Upper lobe of right lung (tissue), 1 donor: ENCODE measurements at regions not wholly inside any gene's neighbourhood (a gene's known extent, or its start where the extent isn't known, plus 50 kb on each side); places are given as distances from the start of the nearest gene placed in this dataset.
A peak's percentile ranks its signal among the peaks of the same experiment; 100 is the strongest.
"Not testable (repeated sequence)": the region's sequence is repeated elsewhere in the genome, so short reads cannot be mapped to it uniquely, and the experiment has no call there.

Experiments used
- ATAC-seq: fragments of 200-7000 bp; cut with Tn5 transposase; one replicate; pipeline ENCODE4 v1.9.1; 2020; ENCODE audit warnings: mild to moderate bottlenecking, moderate library complexity
- DNase-seq: peaks from one replicate; pipeline ENCODE4 v3.0.0-alpha.2; 2020
- H3K27ac ChIP-seq: fragments of 200-600 bp; one replicate; pipeline ENCODE4 v1.8.0; 2022
- H3K27me3 ChIP-seq: fragments of 200-600 bp; one replicate; pipeline ENCODE4 v1.8.0; 2022; ENCODE audit warnings: mild to moderate bottlenecking
- H3K36me3 ChIP-seq: fragments of 200-600 bp; one replicate; pipeline ENCODE4 v1.8.0; 2022
- H3K4me1 ChIP-seq: fragments of 200-600 bp; one replicate; pipeline ENCODE4 v1.8.0; 2022
- H3K4me3 ChIP-seq: fragments of 200-600 bp; one replicate; pipeline ENCODE4 v1.8.0; 2022; ENCODE audit warnings: mild to moderate bottlenecking
- H3K9me3 ChIP-seq: fragments of 200-600 bp; one replicate; pipeline ENCODE4 v1.8.0; 2022
- CTCF ChIP-seq: fragments of 200-600 bp; IDR thresholded peaks from one replicate; pipeline ENCODE4 v1.8.0; 2022; ENCODE audit warnings: antibody characterized with exemption
- intact Hi-C: fragments of 100-400 bp; cut with DNase I; formaldehyde crosslinking; loops from one replicate; pipeline ENCODE4 v1.11.0; 2022
- donor health status: DM: no; HTN: yes; CAD: no; lungs with severe emphysema.

- intact Hi-C loops = no loop called here
- Histone ChIP-seq H3K4me3 (no peak overlapping the region), H3K9me3 (no peaks in the 10 kb centered on the region), H3K27me3 (no peaks in the 10 kb centered on the region), H3K4me1 (no peaks in the 10 kb centered on the region), H3K36me3 (no peaks in the 10 kb centered on the region), H3K27ac (no peak overlapping the region)
- no peak for TF ChIP-seq CTCF
- ATAC-seq (no peak), DNase-seq (no peak)
Measured at GRCh38 chr1:118535901-118536300, 350.9 kb upstream of the SPAG17 start.

GRCh38 chr1:118511922-118512321, 326.9 kb upstream of the SPAG17 start:
- DNase-seq, H3K4me1 ChIP-seq, H3K4me3 ChIP-seq, H3K27ac ChIP-seq, H3K36me3 ChIP-seq, intact Hi-C loops, ATAC-seq, H3K9me3 ChIP-seq, H3K27me3 ChIP-seq: not testable (repeated sequence)

- H3K36me3 ChIP-seq = no peaks in the 10 kb centered on the region
- no peaks in the 10 kb centered on the region for H3K4me1 ChIP-seq
- H3K27ac ChIP-seq = no peak overlapping the region
- no peaks in the 10 kb centered on the region for H3K9me3 ChIP-seq
- no peak overlapping the region for H3K4me3 ChIP-seq
- intact Hi-C loops = no loop called here
- DNase-seq (no peak), ATAC-seq (no peak)
- H3K27me3 ChIP-seq = no peaks in the 10 kb centered on the region
- TF ChIP-seq CTCF = no peak
Measured at GRCh38 chr1:118504867-118505266, 319.8 kb upstream of the SPAG17 start.

GRCh38 chr1:118504221-118504644, 319.2 kb upstream of the SPAG17 start:
- Histone ChIP-seq H3K9me3 (no peaks in the 10 kb centered on the region), H3K4me1 (no peaks in the 10 kb centered on the region), H3K27ac (no peak overlapping the region), H3K4me3 (no peak overlapping the region), H3K27me3 (no peaks in the 10 kb centered on the region), H3K36me3 (no peaks in the 10 kb centered on the region)
- DNase-seq (no peak), ATAC-seq (peak; percentile 86)
- intact Hi-C loops = no loop called here
- no peak for TF ChIP-seq CTCF

- H3K4me1 ChIP-seq = no peaks in the 10 kb centered on the region
- no peak overlapping the region for H3K27ac ChIP-seq
- DNase-seq (no peak), ATAC-seq (no peak)
- H3K9me3 ChIP-seq = no peaks in the 10 kb centered on the region
- no peaks in the 10 kb centered on the region for H3K36me3 ChIP-seq
- H3K27me3 ChIP-seq = no peaks in the 10 kb centered on the region
- intact Hi-C loops = no loop called here
- TF ChIP-seq CTCF = no peak
- H3K4me3 ChIP-seq = no peak overlapping the region
Measured at GRCh38 chr1:118503752-118504151, 318.7 kb upstream of the SPAG17 start.

GRCh38 chr1:118494998-118495397, 310.0 kb upstream of the SPAG17 start:
- ATAC-seq (peak; percentile 53), DNase-seq (no peak)
- Histone ChIP-seq H3K4me3 (no peak overlapping the region), H3K27me3 (no peaks in the 10 kb centered on the region), H3K4me1 (no peaks in the 10 kb centered on the region), H3K36me3 (no peaks in the 10 kb centered on the region), H3K27ac (no peak overlapping the region), H3K9me3 (no peaks in the 10 kb centered on the region)
- TF ChIP-seq CTCF = no peak
- intact Hi-C loops = no loop called here
